NCI-H146 treated with DMSO at 0.1 percent for 48 hours (cell line): ENCODE measurements at regions not wholly inside any gene's neighbourhood (a gene's known extent, or its start where the extent isn't known, plus 50 kb on each side); places are given as distances from the start of the nearest gene placed in this dataset.

Experiments used
- DNase-seq: peaks from one replicate; lab custom pipeline; 2025; ENCODE audit not compliant: unreplicated experiment; lab: John Stamatoyannopoulos, UW

GRCh38 chr10:130913844-130914243, 397.7 kb downstream of the TCERG1L start:
- no peak for DNase-seq

DNA sequence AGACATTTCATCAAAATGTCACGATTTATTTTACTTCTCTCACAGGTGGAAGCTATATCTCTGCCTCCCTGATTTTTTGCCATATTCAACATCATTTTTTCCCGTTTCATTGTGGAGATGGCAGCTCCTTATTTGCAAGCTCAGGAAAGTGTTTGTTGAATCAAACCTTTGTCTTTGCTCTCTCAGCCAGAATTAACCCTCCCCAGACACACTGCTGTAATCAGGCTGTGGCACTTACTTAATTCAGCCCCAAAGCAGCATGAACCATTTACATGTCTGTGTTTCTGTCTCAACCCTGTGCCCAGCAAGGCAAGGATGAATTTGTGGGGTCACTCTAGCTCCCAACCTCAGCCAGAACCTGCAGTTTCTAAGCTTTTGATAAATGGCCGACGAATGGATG, 397.2 kb downstream of the TCERG1L start:
- no peak for DNase-seq

DNA sequence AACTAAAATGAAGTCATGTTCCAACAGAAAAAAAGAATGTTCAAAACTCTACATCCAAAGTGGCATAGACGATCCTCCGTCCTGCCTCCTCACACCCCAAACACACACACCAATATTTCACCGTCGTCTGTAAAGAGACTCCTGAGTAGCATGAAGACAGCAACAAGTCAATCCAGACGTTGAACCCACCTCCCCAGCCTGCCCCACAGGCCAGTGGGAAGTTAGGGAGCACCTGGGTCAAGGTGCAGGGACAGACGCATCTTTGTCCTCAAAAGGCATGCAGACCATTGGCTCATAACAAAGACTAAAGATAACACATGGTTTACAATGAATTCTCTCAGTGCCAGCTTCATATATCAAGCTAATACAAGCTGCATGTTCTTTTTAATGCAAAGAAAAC, 396.5 kb downstream of the TCERG1L start:
- no peak for DNase-seq

GRCh38 chr10:130921461-130921860, 390.1 kb downstream of the TCERG1L start:
- no peak for DNase-seq

- DNase-seq = no peak
Measured at GRCh38 chr10:130921911-130922440, 389.5 kb downstream of the TCERG1L start.

GRCh38 chr10:130923596-130923995, 387.9 kb downstream of the TCERG1L start:
- no peak for DNase-seq

GRCh38 chr10:130924138-130924819, 387.2 kb downstream of the TCERG1L start:
- no peak for DNase-seq

DNA sequence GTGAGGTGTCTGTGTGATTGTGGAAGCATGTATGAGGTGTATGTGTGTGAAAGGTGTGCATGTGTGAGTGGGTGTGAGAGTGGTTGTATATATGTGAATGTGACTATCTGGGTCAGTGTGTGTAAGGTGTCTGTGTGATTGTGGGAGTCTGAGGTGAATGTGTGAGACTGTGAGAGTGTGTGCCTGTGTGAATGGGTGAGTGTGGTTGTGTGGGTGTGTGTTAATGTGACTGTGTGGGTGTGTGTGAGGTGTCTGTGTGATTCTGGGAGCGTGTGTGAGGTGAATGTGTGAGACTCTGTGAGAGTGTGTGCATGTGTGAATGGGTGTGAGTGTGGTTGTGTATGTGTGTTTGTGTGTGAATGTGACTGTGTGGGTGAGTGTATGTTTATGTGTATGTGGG, 385.1 kb downstream of the TCERG1L start:
- no peak for DNase-seq

DNA sequence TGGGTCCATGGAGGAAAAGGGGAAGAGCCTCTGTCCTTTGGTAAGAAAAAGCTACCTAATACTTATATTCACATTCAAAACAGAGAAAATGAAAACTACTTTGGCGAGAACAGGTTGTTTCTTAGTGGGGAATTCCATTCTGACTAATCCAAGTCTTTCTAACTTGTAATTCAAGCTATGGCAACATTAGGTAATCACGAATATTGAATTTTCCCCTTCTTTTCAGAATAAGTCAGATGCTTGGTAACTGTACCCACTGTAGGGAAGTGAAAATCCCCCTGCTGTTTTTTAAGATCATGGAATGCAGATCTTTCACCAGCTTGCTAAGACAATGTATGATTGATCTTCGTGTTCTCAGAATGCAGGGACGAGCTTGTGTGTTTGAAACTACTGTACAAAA, 384.4 kb downstream of the TCERG1L start:
- no peak for DNase-seq

DNA sequence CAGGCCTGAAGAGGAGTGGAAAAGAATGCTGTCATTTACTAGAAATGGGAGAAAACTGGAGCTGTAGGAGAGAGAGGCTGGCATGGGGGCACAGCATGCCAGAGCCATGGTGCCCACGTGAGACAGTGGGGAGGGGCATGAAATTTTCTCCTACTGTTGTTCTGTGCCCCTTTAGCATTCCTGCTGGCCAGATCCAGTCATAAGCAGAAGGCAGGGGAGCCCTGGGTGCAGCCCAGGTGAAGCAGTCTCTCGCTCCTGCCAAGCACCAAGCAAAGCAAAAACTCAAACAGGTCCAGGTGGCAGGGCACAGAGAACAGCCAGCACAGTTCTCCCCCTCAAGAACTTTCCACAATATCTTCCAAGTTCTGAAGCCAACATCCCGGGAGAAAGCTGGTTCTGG, 383.2 kb downstream of the TCERG1L start:
- DNase-seq = no peak

DNA sequence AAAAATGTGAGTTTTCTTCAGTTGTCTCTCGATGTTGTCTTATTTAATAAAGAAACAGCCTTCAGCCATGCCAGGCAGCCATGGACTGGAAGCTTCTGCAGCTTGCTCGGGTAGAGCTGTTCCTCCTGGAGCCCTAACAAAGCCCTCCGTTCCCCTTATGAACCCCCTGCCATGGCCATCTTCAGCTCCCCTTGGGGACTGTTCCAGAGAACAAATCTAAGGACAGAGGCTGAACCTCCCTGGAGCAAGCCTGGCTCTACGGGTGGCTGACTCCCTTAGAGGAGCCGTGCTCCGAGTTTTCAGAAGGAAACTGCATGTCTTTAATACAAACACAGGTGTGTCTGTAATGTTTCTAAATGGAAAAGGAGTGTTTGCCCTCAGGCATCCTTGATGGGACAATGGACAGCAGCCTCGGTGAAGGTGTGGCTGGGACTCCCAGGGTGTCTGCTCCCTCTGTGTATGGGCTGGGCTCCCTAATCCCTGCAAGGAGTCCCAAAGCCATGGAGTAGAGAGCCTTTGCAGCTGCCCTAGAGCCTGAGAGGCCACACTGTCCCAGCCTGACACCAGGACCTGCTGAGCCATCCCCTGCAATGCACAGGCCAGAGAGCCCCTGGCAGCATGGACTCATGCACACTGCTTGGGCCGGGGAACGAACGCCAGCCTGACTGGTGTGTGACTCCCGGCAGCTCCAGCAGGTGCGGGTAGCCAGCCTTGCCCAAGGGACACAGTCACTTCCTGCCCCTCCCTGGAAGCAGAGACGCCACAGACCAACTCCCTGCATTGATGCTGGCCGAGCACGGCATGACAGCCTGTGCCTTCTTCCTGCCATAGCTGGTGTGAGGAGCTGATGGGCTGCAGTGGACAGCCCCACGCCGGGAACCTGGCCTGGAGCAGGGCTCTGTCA, 381.8 kb downstream of the TCERG1L start:
- no peak for DNase-seq

DNA sequence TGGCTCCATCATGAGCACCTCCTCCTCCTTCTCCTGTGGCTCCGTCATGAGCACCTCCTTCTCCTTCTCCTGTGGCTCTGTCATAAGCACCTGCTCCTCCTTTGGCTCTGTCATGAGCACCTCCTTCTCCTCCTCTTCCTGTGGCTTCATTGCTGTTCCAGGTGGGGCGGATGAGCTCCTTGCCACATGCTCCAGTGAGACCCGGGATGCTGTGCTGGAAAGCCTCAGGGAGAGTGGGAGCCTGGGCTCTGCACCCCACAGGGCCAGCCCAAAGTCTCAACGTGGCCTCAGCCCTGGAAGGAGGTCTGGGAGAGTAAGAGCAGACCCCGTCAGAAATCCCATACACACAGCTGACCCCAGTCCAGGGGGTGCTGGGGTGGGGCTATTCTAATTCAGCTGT, 380.7 kb downstream of the TCERG1L start:
- no peak for DNase-seq

DNA sequence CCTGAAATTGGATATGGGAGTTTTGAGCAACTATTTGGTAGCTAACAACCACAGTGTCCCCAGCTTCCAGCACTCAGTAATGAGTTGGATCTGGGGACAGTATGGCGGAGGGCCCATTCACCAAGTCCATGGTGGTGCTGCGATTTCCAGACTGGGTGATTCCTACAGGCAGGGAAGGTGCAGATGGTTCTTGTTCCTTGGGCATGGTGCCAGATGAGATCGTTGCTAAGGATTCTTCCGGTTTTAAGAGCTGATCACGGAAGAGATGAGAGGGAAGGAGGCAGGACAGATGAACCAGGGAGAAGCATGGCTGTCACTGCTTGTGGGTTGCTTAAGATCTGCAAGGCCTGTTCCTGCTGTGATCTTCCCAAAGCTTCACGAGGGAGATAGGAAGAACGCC, 380.3 kb downstream of the TCERG1L start:
- no peak for DNase-seq

- no peak for DNase-seq
Measured at GRCh38 chr10:130932326-130933007, 379.1 kb downstream of the TCERG1L start.

- no peak for DNase-seq
Measured at GRCh38 chr10:130933008-130933390, 378.5 kb downstream of the TCERG1L start.

GRCh38 chr10:130934293-130935127, 377.0 kb downstream of the TCERG1L start:
- DNase-seq = no peak

DNA sequence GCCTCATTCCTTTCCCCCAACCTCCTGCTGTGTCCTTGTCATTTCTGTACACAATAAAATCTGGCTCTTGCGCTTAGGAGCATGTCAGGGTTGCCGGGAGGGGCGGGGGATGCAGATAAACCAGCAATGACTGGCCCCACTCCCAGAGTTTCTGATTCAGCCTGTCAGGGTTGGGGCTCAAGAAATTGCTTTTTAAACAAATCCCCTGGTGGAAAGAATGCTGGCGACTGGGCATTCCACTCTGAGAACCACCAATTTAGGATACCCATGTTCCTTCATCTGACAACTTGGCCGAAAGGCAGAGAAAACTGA, 376.4 kb downstream of the TCERG1L start:
- no peak for DNase-seq

DNA sequence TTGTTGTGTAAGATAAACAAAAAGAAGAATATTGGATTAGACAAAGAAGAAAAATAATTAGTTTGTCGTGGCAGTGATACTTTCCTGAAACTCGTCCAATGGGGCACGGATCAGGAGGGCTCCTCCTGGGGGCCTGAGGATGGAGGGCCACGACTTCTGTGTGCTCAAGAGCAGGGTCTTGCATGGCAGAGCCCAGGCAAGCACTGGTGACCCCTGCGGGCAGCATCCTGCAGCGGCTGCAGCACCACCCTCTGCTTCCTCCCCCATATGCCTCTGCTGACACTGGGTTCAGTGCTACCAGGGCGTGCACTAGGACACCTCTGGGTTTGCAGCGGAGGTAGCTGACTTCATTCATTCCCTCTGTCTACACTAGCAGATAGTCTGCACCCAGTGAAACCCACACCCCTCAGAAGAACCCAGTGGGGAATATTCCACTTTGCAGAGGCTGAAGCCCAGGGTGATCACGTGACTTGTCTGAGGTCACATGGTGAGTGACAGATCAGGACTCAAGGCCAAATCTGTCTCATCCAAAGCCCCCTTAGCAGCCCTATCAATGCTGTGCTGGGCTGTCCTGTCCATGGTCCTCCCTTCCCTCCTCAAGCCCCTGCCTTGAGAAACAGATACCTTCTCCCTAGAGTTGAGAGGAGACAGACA, 375.5 kb downstream of the TCERG1L start:
- no peak for DNase-seq

GRCh38 chr10:130936851-130937250, 374.7 kb downstream of the TCERG1L start:
- DNase-seq = no peak

DNA sequence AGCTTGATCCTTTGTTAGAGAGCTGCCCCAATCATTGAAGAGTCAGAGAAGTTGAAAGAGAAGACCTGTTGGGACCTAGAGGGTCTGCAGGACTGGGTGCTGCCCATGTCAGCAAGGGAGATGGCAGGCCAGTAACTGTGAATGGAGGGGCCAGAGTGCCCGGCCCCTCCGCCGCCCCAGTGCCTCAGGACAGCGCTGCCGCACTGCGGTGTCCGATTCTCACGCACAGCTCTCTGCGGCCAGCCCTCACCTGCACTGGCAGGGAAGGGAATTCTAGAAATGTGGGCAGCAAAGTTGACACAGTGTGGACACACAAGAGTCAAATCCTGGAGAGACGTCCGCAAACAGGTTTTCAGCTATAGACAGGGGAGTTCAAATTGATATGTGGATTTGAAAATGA, 373.5 kb downstream of the TCERG1L start:
- DNase-seq = no peak
